GM21381 (cell line): ENCODE measurements at regions not wholly inside any gene's neighbourhood (a gene's known extent, or its start where the extent isn't known, plus 50 kb on each side); places are given as distances from the start of the nearest gene placed in this dataset.

ENCODE experiments used
- ATAC-seq: cut with Tn5 transposase; IDR thresholded peaks from one replicate; pipeline ENCODE4 v1.9.1; 2021; ENCODE audit warnings: mild to moderate bottlenecking, moderate library complexity; ENCODE audit not compliant: unreplicated experiment

DNA sequence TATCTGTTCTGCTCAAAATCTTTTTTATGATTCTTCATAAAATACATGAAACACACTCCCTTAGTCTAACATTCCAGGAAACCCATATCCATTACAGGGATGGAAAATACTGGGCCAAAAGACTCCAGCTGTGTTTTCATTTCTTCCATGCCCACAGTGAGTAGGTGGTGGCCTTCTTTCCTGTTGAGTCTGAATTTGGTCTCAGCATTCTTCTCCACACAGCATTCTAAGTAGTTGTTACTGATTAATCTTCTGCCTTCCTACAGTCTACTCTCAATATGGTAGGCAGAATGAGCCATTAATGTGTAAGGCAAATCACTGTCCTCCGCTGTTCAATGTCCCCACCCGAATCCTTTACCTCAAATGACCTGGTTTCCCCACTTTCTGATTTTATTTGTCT is 370.6 kb upstream of the RPS6KA3 start:
- ATAC-seq: no peak

DNA sequence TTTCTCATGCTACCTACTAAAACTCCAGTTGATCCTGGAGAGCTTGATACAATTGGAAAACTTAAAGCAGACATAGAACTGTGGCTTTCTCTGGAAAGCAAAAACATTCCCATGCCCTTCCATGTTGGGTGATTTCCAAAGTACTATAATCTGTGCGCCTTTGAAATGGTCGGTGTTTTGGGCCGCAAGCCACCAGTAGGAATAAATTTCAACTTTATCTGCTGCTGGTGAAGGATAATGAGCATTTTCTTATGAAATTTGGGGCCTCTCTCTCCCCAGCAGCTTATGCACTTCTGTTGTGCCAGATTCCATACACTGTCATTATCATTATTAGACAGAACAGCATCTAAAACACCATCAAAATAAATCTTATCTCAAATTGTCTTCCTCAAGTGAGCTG is 366.7 kb upstream of the RPS6KA3 start:
- no peak for ATAC-seq

DNA sequence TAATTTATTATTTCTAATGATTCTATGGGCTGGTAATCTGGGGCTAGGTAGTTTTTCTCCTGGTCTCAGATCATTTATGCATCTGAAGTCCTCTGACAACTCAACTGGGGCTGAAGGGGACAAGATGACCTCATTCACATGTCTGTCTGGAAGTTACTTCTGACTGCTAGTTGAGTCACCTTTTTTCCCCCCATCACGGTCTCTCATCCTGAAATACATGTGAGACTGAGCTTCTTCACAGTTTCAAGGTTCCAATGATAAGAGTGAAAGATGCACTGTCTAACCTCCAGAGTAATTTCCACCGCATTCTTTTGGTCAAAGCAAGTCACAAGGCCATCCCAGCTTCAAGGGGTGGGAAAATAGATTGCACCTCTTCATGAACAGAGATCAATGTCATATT is 356.7 kb upstream of the RPS6KA3 start:
- no peak for ATAC-seq

DNA sequence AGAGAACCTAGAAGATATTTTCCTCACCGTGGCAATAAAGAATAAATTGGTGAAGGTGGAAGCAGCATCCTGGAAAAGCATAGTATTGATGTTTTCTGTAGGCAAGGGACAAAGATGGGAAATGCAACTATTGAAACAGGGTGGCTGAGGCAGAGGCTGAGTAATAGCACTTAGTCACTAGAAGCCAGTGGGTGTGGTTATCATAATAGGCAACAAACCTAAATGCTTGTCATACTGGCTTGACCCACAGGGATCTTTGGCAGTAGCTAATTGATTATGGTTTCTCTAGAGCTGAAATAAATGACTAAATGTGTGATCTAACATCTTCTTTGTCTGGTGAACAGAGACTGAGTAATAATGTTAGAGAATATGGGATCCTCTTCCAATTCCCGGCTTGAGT is 353.6 kb upstream of the RPS6KA3 start:
- ATAC-seq: no peak

DNA sequence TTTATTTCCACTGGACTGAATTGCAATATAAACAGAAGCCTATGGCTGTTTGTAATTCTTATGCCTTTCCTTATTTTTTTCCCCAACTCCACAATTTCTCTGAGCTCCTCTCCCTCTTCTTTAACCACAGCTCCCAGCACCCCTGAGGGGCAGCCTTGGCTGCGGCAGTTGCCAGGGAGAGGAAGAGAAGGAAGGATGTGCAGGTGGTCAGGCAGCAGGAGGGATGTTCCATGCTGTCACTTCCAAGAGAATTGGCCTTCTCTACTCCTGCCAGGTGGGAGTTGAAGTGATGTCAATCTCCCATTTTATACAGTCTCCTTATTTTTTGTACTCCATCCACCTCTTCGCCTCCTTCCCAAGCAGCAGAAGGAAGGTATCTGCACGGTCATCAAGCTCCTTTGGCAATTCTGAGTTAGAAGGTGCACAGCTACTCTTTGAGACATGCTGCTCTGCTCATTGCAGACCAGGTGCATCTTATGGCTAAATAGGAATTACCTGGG is 343.3 kb upstream of the RPS6KA3 start:
- no peak for ATAC-seq

DNA sequence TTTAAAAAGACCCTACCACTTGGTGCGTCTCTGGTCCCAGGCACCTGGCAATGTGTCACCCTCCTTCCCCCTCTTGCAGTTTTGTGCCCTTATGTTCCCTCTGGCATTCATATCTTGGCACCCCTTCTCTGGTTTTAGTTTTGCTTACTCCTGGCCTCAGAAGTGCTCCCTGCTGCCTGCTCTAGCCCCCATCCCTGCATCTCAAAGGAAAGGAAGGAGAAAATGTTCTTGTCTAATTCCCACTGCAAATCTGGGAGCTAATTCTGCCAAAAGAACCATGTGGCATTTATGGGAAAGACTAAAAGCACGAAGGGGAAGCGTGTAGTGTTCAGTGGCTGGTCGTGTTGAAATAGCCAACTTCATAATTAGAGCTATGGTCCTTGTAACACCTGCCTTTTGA is 340.1 kb upstream of the RPS6KA3 start:
- ATAC-seq: no peak

DNA sequence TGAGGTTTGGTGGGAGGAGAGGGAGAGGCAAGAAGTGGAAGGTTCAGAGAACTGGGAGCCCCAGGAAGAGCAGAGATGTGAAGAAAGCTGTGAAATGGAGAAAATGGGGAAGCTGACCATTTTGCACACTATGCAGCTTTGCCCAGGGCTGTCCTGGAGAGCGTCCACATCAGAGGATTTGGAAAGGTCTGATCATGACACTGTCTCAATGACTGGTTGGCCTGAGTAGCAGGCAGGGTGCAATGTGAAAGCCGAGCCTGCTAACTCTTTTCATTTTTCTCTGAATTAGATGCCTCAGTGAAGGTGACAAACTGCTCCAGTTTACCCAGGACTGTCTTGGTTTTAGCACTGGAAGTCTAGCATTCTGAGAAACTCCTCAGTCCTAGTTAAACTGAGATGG is 330.1 kb upstream of the RPS6KA3 start:
- no peak for ATAC-seq

DNA sequence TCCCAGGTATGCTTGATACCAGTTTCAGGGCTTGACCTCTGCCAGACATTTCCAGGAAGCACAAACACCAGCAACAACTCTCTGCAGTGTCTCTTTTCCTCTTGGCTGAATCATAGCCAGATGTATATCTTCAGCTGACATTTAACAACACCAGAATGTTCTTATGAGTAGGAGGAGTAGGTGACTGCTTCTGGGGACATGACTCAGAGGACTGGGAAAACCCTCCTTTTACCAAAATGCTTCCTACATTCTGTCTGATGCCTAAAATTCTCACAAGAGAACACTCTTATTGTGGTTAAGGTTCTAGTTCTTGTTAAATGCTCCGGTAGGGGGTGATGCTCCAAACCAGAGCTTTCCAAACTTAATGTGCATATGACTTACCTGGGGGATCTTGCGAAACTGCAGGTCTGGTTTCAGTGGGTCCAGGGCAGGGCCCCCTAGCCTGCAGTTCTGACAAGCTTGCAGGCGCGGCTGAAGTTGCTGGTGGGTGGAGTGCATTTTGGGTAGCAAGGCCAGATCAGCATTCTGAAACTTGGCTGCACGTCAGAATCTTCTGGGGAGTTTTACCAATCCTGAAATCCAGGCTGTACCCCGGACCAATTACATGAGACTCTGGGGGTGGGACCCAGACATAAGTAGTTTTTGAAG is 329.3 kb upstream of the RPS6KA3 start:
- no peak for ATAC-seq

DNA sequence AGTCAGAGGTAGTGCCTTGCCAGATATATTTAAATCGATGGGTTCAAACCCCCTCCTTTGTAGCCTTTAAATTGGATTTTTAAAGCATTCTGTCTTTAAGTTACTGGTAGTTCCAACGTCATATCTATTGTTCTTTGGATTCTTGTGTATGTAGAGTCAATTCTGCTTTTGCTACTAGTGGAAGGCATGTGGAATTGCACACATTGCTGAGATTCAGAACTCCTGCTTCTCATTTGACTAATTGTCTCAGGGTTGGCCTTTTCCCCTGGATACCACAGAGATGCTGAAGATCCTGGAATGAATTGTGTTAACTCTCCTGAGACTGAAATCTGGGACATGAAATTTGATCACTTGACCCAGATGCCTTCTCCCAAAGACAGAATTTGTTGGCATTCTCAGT is 328.3 kb upstream of the RPS6KA3 start:
- ATAC-seq: no peak

DNA sequence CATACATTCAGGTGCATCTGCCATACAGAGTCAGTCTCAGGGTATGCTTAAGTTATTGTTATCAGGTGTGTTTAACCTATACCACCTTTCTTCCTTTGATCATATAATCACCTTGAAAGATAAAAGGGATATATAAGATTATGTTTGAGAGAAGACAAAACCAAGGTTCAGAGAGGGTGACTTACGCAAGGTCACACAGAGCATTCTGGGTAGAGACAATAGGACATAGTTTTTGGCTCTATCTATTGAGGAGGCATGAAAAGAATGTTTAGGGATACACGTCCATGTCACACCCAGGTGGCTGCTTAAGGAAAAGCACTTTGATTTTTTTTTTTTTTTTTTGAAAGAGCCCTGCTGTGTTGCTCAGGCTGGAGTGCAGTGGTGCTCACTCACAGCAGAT is 327.1 kb upstream of the RPS6KA3 start:
- no peak for ATAC-seq

DNA sequence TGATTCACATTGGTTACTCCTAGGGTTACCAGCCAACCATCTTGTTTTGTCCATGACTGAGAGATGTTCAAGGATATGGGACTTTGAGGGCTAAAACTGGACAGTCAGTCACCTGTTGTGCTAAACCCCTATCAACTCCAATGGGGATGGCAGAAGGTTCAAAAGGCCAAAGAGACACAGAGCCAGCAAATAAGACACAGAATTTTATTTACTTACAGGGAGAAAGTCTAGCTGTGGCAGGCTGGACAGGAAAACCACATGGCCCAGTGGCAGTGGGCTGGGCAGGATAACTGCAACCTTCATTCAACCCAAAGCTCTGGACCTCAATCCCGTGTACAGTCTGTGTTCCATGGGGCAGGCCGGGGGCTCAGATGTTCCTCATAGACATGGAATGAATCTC is 326.7 kb upstream of the RPS6KA3 start:
- no peak for ATAC-seq

DNA sequence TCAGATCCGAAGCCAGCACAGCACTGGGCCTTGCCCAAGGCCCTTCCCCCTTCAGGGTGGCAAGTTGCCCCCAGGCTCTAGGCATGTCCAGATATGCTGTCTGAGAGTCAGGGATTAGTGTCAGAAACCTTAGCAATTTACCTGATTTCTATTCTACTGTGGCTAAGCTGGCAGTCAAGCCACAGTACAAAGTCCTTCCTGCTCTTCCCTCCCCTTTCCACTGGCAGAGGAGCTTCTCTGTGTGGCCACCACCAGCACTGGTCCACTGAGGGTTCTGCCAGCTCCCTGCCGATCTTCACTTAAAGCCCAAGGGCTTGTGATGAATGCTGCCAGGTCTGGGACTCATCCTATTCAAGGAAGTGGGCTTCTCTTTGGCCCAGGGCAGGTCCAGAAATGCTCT is 324.5 kb upstream of the RPS6KA3 start:
- ATAC-seq: no peak

DNA sequence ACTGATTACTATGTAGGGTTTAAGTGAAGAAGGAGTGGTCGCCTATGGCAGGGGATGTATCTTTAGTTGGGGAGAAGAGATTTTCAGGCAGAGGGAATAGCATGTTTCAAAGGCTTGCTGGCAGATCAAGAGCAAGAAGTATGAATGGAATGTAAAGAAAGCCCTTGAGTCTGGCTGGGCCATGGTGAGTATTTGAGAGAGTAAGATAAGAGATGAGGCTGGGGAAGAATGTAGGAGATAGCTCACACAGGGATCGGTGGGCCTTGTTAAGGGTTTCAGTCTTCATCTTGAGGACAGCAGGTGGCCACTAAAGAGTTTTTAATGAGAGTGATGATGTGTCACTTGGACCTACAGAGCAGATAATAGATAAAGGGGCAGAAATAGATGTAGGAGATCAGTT is 319.1 kb upstream of the RPS6KA3 start:
- no peak for ATAC-seq

DNA sequence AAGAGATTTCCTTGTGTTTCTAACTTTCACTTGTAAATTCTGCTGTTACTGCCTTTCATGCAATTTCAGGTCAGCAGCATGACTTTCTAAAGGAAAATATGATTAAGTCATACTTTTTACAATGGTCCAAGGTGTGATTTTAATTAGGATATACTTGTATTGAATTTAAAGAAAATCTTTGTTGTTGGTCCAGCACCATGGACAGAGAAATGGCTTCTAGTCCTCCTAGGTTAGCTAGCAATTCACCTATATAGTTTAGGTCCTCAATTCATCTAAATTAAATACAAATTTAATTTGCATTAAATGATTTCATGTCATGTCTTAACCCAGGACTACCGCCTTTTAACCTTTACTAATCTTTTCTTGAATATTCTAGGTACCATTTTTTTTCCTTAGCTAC is 304.9 kb upstream of the RPS6KA3 start:
- no peak for ATAC-seq

DNA sequence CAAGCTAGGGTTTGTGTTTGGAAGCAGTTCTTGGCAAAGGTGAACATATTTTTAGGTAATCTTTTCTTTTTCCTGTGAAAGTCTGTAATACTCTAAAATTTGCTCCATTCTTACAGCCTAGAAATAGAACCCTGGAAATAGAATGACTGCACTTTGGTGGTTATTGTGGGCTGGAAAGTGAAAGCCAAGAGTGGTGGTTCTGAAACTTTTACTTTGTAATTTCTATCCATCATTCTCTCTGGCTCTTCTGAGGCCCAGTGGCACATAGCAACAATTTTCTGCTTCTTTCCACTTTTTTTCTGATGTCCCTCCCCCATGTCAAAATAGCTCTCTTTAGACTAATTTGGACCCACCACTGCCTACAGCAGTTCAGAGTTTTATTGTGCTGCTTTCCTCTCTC is 300.4 kb upstream of the RPS6KA3 start:
- ATAC-seq: no peak

DNA sequence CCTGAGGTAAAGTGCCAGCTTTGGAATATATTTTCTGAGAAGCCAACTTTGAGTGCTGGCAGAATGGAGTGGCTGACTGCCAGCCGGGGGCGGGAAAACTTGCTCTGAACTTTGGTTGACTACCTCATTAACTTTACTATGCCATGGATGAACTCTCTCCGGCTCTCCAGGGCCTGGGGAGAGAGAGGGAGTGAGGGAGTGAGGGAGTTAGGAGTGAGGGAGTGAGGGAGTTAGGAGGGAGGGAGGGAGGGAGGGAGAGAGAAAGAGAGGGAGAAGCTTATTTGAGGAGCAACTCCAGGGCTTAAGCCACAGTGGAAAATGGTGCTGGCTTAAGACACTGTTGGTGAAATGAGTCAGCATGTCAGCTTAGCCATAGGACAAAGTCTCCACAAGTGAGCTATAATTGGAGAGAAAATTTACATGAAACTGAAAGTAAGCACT is 280.9 kb upstream of the RPS6KA3 start:
- no peak for ATAC-seq

DNA sequence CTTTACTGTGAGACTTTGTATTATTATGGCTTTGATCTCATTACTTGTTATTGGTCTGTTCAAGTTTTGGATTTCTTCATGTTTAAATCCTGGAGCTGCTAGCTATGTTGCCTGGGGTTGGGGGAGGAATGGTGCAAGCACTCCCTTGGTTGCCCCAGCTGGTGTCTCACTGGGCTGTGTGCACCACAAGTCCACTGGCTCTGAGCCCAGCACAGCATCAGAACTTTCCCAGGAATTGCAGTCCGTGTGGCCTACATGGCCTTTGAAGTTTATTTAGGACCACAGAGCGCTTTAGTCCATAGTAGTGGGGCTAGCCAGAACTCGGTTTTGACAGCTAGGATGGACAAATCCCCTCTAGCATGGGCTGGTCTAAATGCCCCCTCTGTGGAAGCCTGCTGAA is 278.8 kb upstream of the RPS6KA3 start:
- no peak for ATAC-seq

DNA sequence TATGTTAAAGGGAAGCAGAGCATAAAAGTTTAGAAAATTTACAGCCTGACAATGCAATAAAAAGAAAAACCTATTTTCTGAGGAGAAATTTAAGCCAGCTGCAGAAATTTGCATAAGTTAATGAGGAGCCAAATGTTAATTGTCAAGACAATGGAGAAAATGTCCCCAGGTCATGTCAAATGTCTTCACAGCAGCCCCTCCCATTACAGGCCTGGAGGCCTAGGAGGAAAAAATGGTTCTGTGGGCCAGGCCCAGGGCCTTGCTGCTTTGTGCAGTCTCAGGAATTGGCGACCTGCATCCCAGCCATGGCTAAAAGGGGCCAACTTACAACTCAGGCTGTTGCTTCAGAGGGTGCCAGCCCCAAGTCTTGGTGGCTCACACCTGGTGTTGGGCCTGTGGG is 275.4 kb upstream of the RPS6KA3 start:
- ATAC-seq: no peak

DNA sequence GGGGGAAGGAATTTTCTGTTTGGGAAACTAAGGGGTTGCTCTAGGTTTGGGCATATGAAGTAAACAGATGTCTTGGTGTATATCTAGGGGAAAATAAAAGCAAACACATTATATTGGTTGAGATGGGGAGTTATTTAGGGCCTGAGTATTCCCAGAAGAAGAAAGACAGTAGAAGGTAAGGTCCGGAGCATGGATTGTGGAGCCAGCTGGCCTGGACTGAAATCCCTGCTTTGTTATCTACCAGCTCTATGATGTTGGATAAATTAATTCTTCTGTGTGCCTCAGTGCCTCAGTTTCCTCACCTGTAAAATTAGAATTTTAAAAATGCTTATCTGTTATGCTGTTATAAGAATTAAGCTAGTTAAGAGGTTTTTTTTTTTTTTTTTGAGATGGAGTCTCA is 272.3 kb upstream of the RPS6KA3 start:
- no peak for ATAC-seq

DNA sequence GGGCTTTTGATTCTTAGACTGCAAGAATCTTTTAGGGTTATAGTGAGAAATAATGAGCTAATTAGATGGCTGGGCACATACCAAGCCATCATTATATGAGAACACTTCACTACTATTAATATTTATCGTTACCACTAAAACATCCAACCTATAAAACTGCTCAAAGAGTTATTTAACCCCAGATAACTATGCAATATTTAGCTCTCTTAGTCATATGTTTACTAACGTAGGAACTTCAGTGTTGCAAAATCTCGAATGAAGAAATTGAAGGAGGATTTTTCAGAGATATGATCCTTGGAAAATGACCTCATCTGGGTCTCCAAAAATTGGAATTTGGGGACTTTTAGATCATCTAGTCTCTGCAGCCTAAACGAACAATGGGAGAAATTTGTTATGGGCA is 265.0 kb upstream of the RPS6KA3 start:
- no peak for ATAC-seq

DNA sequence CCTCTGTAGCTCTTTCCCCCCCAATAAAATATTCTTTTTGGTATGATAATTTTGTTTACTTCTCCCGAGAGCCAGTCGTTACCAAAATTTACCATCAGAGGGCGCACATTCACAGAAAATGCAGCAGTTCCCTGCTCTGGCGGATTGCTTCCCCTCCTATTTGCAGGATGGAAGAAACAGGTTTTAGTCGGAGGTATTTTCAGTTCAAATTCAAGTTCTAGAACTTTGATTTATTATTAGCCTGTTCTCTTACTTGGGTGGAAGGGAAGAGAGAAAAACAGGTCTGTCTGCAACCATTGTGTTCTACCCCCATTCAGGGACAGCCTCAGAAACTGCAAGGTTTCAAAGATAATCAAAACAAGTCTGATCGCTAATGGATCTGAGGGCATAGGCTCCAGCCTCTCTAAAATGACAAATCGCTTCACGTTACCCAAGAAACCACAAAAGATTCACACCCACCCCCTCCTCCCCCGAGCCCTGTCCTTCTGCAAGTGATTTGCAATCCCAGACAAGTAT is 263.8 kb upstream of the RPS6KA3 start:
- no peak for ATAC-seq

DNA sequence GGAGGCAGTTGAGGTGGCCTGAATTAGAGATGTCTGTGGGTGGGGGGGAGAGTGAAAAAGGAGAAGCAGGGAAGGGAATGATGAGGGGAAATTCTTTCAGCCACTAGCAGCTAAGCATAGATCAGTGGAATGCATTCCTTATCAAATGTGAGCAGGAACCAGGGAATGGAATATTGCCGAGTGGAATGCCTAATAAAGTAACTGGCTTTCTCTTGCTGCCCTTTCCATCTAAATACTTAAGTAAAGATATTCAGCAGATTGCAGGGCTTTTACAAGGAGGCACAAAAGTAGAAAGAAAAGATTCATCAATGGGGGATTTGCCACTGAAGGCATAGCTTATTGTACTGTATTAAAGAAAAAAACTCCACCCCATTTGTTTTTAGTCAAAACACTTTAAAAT is 263.0 kb upstream of the RPS6KA3 start:
- ATAC-seq: no peak

DNA sequence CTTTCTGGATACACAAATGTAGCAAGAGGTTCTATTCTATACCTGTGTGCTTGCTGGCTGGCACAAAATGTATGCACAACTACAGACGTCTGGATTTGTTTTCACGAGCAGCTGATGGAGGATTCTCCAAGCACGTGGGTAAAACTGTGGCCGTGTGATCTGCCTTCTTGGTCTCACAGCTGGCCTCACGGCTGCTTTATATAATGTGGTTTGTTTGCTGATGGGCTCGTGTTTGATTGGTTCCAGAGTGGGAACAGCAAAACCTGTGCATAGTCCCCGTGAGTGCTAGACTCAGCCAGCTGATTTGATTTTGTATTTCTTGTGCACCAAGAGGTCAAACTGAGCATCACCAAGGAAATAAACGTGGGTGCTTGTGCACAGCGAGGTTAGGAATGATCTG is 262.6 kb upstream of the RPS6KA3 start:
- no peak for ATAC-seq
